K562 (cell line): ENCODE measurements at regions not wholly inside any gene's neighbourhood (a gene's known extent, or its start where the extent isn't known, plus 50 kb on each side); places are given as distances from the start of the nearest gene placed in this dataset.

Experiments used
- ATAC-seq: fragments of 200-7000 bp; cut with Tn5 transposase; 3 replicates; pipeline ENCODE4 v1.9.1; 2020; ENCODE audit warnings: moderate library complexity
- BruUV-seq: library from RNA; stranded (reverse); fragments of 400-500 nt; replicated peaks from 2 replicates; lab custom pipeline; 2021; lab: Mats Ljungman, UMichigan
- CTCF ChIA-PET: fragments of 300-600 bp; formaldehyde crosslinking; extraction: SDS; loops from one replicate; lab custom pipeline; 2021; ENCODE audit warnings: low intra/inter-chr PET ratio; lab: Yijun Ruan, JAX
- POLR2A ChIA-PET: fragments of 300-600, 350-650 bp; sonication (Branson Sonifier 250); formaldehyde crosslinking; extraction: SDS; loops from one replicate; lab custom pipeline; 2021; ENCODE audit warnings: antibody characterized with exemption, inconsistent platforms; lab: Yijun Ruan, JAX
- DNase-seq, 4 experiments: peaks; one replicate each; pipeline versions ENCODE4 v3.0.0 to v3.0.0-alpha.2; 2011 to 2018; ENCODE audit warnings: low spot score in 3 of 4, mixed read lengths in 3 of 4; ENCODE audit errors: extremely low read depth in 1 of 4
- FAIRE-seq: peaks from 2 replicates; lab custom pipeline; 2011; peaks lifted over from hg19 to GRCh38; lab: Jason Lieb, UNC
- H2AFZ ChIP-seq: 2 replicates; pipeline ENCODE4 v1.6.0; 2011; ENCODE audit warnings: low read depth, low read length, control low read depth, inconsistent platforms
- H3K27ac ChIP-seq: fragments of 200-600 bp; 3 replicates; pipeline ENCODE4 v1.8.0; 2011; ENCODE audit warnings: low read depth, mild to moderate bottlenecking, control low read depth, inconsistent platforms, low read length, moderate library complexity, mixed read lengths; ENCODE audit errors: extremely low read depth
- H3K27me3 ChIP-seq, 2 experiments: fragments of 300-600 bp in 1 of 2; 2 replicates in 1 of 2; 3 replicates in 1 of 2; pipeline versions ENCODE4 v1.6.0 to v1.8.0; 2011; ENCODE audit warnings: inconsistent platforms in 2 of 2, low read length in 2 of 2, mild to moderate bottlenecking in 1 of 2, mixed read lengths in 1 of 2, moderate library complexity in 1 of 2; ENCODE audit not compliant: control insufficient read depth in 2 of 2, insufficient read depth in 2 of 2
- H3K36me3 ChIP-seq: fragments of 300-600 bp; 3 replicates; pipeline ENCODE4 v1.8.0; 2011; ENCODE audit warnings: mild to moderate bottlenecking, low read length, inconsistent platforms; ENCODE audit not compliant: control insufficient read depth, insufficient read depth
- H3K4me1 ChIP-seq, 2 experiments: fragments of 200-600 bp in 1 of 2; replicated peaks in 1 of 2; 2 replicates in 1 of 2; 3 replicates in 1 of 2; pipeline versions ENCODE4 v1.5.1 to v1.8.0; 2011; ENCODE audit warnings: inconsistent platforms in 2 of 2, low read length in 2 of 2, mild to moderate bottlenecking in 1 of 2, mixed read lengths in 1 of 2, moderate library complexity in 1 of 2; ENCODE audit not compliant: control insufficient read depth in 2 of 2, insufficient read depth in 2 of 2
- H3K4me2 ChIP-seq: 2 replicates; pipeline ENCODE4 v1.6.1; 2011; ENCODE audit warnings: low read length, control low read depth, inconsistent platforms, mixed read lengths; ENCODE audit not compliant: insufficient read depth
- H3K4me3 ChIP-seq: fragments of 200-600 bp; sonication (generic), shearing (Covaris generic); 2 replicates; pipeline ENCODE4 v1.5.1; 2016; ENCODE audit warnings: control low read depth, inconsistent platforms
- H3K79me2 ChIP-seq: fragments of 200-600 bp; 3 replicates; pipeline ENCODE4 v1.8.0; 2011; ENCODE audit warnings: low read length, inconsistent platforms; ENCODE audit not compliant: control insufficient read depth, insufficient read depth
- H3K9ac ChIP-seq, 2 experiments: 2 replicates each; pipeline versions ENCODE4 v1.6.0 to v1.6.1; 2011; ENCODE audit warnings: low read depth in 2 of 2, low read length in 2 of 2, control low read depth in 1 of 2, inconsistent platforms in 1 of 2, mild to moderate bottlenecking in 1 of 2, mixed read lengths in 1 of 2; ENCODE audit not compliant: insufficient read depth in 1 of 2
- H3K9me1 ChIP-seq: one replicate; pipeline ENCODE4 v1.6.0; 2011; ENCODE audit warnings: inconsistent platforms, mild to moderate bottlenecking, low read length, moderate library complexity; ENCODE audit not compliant: control insufficient read depth, insufficient read depth
- H3K9me3 ChIP-seq: replicated peaks from 2 replicates; pipeline ENCODE4 v1.5.1; 2011; ENCODE audit warnings: low read depth, low read length, inconsistent platforms; ENCODE audit not compliant: control insufficient read depth, insufficient read depth
- H4K20me1 ChIP-seq: replicated peaks from 2 replicates; pipeline ENCODE4 v1.6.1; 2011; ENCODE audit warnings: low read length, inconsistent platforms, mixed read lengths; ENCODE audit not compliant: control insufficient read depth, insufficient read depth
- FOXM1 ChIP-seq, 2 experiments: fragments of 450-650 bp in 1 of 2; sonication (generic) in 1 of 2; formaldehyde crosslinking in 1 of 2; IDR thresholded peaks; 2 replicates each; pipeline versions ENCODE4 v1.6.1 to v1.9.0; 2017 to 2022; ENCODE audit warnings: low read depth in 2 of 2, mild to moderate bottlenecking in 2 of 2, missing genetic modification reagents in 1 of 2, moderate library complexity in 1 of 2
- NCOA2 ChIP-seq, 2 experiments: fragments of 450-650 bp; IDR thresholded peaks; 2 replicates each; pipeline ENCODE4 v1.6.1; 2018; ENCODE audit warnings: mild to moderate bottlenecking in 2 of 2, moderate library complexity in 1 of 2; ENCODE audit not compliant: partially characterized antibody in 2 of 2
- THRAP3 ChIP-seq: fragments of 450-650 bp; IDR thresholded peaks from 2 replicates; pipeline ENCODE4 v1.6.1; 2016; ENCODE audit warnings: mild to moderate bottlenecking, inconsistent platforms, borderline replicate concordance
- WGBS: fragments of 100-300 bp; shearing (Covaris generic); methylation state at CpG from one replicate; pipeline ENCODE4 v1.1.6; 2016; ENCODE audit warnings: low coverage, mixed read lengths; ENCODE audit not compliant: insufficient coverage; ENCODE audit errors: missing lambda C conversion rate; 5-methylcytosine and 5-hydroxymethylcytosine counted together
- in situ Hi-C: fragments of 300-500 bp; cut with MboI; formaldehyde crosslinking; loops from 4 replicates; pipeline ENCODE4 v1.15.0; 2018; ENCODE audit warnings: inconsistent platforms, mixed read lengths
- intact Hi-C: fragments of 100-400 bp; cut with micrococcal nuclease; formaldehyde crosslinking; loops from 2 replicates; pipeline ENCODE4 v1.14.2; 2022
- TF ChIP-seq, protein P1 (sequence below): fragments of 450-650 bp; IDR thresholded peaks from 2 replicates; pipeline ENCODE4 v1.6.1; 2018; ENCODE audit warnings: mild to moderate bottlenecking, low read depth; ENCODE audit not compliant: partially characterized antibody
- TF ChIP-seq, protein P2 (sequence below): sonication (generic); formaldehyde crosslinking; IDR thresholded peaks from 2 replicates; pipeline ENCODE4 v1.8.0; 2023; ENCODE audit warnings: mild to moderate bottlenecking, missing genetic modification reagents
- TF ChIP-seq, protein P3 (sequence below): sonication (generic); formaldehyde crosslinking; IDR thresholded peaks from 2 replicates; pipeline ENCODE4 v1.8.1; 2023; ENCODE audit warnings: mild to moderate bottlenecking, missing genetic modification reagents

DNA sequence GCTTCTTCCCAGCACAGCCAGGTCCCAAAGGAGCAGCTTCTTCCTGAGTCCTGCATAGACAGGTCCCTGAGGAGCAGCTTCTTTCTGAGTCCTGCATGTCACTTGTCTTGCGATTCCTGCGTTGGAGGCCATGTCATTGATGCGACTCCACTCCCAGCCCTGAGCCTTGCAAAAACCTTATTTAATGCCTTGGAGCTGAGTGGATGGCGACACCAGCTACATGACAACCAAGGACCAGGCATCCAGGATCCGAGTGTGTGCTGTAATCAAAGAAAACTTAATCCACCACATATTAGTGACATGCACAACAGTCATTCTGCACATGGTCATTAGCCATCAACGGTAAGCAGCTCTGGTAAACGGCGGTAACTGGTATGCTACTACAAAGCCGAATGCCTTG, 315.8 kb downstream of the TEX29 start:
- no peaks in the 10 kb centered on the region for H3K9me1 ChIP-seq
- no peaks in the 10 kb centered on the region for H3K79me2 ChIP-seq
- FAIRE-seq (no peak), DNase-seq (no peak), ATAC-seq (no peak)
- intact Hi-C loops, result no loop called here
- no peak overlapping the region for H3K4me2 ChIP-seq
- ChIA-PET POLR2A (no interaction called here), CTCF (no interaction called here)
- H3K4me3 ChIP-seq, result no peak overlapping the region
- no peak overlapping the region for H3K27ac ChIP-seq
- BruUV-seq, result no TSS peak
- no peaks in the 10 kb centered on the region for H3K36me3 ChIP-seq
- TF ChIP-seq THRAP3 (no peak), NCOA2 (IDR thresholded peaks at IDR 0.05; ENCODE audit: partially characterized antibody in 2 of 2) (no peak), FOXM1 (IDR thresholded peaks at IDR 0.05; ENCODE audit: low read depth) (no peak), FOXM1 (CRISPR knock-in tag; IDR thresholded peaks at IDR 0.05; ENCODE audit: low read depth) (no peak)
- TF ChIP-seq, protein P1, sequence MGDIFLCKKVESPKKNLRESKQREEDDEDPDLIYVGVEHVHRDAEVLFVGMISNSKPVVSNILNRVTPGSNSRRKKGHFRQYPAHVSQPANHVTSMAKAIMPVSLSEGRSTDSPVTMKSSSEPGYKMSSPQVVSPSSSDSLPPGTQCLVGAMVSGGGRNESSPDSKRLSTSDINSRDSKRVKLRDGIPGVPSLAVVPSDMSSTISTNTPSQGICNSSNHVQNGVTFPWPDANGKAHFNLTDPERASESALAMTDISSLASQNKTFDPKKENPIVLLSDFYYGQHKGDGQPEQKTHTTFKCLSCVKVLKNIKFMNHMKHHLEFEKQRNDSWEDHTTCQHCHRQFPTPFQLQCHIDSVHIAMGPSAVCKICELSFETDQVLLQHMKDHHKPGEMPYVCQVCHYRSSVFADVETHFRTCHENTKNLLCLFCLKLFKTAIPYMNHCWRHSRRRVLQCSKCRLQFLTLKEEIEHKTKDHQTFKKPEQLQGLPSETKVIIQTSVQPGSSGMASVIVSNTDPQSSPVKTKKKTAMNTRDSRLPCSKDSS, result no peak
- TF ChIP-seq, protein P2, sequence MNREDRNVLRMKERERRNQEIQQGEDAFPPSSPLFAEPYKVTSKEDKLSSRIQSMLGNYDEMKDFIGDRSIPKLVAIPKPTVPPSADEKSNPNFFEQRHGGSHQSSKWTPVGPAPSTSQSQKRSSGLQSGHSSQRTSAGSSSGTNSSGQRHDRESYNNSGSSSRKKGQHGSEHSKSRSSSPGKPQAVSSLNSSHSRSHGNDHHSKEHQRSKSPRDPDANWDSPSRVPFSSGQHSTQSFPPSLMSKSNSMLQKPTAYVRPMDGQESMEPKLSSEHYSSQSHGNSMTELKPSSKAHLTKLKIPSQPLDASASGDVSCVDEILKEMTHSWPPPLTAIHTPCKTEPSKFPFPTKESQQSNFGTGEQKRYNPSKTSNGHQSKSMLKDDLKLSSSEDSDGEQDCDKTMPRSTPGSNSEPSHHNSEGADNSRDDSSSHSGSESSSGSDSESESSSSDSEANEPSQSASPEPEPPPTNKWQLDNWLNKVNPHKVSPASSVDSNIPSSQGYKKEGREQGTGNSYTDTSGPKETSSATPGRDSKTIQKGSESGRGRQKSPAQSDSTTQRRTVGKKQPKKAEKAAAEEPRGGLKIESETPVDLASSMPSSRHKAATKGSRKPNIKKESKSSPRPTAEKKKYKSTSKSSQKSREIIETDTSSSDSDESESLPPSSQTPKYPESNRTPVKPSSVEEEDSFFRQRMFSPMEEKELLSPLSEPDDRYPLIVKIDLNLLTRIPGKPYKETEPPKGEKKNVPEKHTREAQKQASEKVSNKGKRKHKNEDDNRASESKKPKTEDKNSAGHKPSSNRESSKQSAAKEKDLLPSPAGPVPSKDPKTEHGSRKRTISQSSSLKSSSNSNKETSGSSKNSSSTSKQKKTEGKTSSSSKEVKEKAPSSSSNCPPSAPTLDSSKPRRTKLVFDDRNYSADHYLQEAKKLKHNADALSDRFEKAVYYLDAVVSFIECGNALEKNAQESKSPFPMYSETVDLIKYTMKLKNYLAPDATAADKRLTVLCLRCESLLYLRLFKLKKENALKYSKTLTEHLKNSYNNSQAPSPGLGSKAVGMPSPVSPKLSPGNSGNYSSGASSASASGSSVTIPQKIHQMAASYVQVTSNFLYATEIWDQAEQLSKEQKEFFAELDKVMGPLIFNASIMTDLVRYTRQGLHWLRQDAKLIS (CRISPR knock-in tag), result no peak
- TF ChIP-seq, protein P3, sequence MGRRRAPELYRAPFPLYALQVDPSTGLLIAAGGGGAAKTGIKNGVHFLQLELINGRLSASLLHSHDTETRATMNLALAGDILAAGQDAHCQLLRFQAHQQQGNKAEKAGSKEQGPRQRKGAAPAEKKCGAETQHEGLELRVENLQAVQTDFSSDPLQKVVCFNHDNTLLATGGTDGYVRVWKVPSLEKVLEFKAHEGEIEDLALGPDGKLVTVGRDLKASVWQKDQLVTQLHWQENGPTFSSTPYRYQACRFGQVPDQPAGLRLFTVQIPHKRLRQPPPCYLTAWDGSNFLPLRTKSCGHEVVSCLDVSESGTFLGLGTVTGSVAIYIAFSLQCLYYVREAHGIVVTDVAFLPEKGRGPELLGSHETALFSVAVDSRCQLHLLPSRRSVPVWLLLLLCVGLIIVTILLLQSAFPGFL (CRISPR knock-in tag), result no peak
- no peak overlapping the region for H3K9ac ChIP-seq
- H3K4me1 ChIP-seq, result no peaks in the 10 kb centered on the region
- WGBS, result 0% methylated on average over 9 of the region's 9 CpGs
- H3K9me3 ChIP-seq, result no peaks in the 10 kb centered on the region
- no peaks in the 10 kb centered on the region for H4K20me1 ChIP-seq
- in situ Hi-C loops, result no loop called here
- peaks cover 0 to 17% of the 10 kb centered on the region in 2 experiments; a peak in 1 of 5 replicates for H3K27me3 ChIP-seq
- H2AFZ ChIP-seq, result no peak overlapping the region
